ENCODE measurements at regions not wholly inside any gene's neighbourhood (a gene's known extent, or its start where the extent isn't known, plus 50 kb on each side); places are given as distances from the start of the nearest gene placed in this dataset.
"Not testable (repeated sequence)": the region's sequence is repeated elsewhere in the genome, so short reads cannot be mapped to it uniquely, and the experiment has no call there.

DNA sequence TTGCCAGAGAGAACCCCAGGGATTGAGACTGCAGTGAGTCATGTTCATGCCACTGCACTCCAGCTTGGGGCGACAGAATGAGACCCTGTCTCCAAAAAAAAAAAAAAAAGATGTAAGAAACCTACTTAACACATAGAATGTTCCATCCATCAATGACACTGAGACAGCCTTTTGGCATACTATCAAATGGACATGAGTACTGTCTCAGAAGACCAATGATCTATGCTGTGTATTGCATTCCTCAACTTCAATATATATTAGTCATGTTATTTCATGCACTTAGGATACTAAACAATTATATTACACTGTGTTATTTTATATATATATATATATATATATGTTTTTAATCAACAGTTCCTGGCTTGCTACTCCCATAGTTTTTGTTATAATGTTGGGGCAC, 57.1 kb upstream of the ANKH start:
- DNase-seq: no peak

GRCh38 chr5:14925326-14925725, 53.7 kb upstream of the ANKH start:
- no peak for DNase-seq

DNA sequence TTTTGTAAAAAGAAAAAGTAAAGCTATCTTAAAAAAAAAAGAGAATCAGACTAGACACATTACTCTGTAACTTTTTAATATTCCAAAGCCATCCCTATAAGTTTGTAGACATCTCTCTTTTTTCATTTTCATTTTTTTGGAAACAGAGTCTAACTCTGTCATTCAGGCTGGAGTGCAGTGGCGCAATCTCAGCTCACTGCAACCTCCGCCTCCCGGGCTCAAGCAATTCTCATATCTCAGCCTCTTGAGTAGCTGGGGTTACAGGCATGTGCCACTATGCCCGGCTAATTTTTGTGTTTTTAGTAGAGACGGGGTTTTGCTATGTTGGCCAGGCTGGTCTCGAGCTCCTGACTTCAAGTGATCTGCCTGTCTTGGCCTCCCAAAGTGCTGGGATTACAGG, 51.4 kb upstream of the ANKH start:
- DNase-seq: not testable (repeated sequence)

DNA sequence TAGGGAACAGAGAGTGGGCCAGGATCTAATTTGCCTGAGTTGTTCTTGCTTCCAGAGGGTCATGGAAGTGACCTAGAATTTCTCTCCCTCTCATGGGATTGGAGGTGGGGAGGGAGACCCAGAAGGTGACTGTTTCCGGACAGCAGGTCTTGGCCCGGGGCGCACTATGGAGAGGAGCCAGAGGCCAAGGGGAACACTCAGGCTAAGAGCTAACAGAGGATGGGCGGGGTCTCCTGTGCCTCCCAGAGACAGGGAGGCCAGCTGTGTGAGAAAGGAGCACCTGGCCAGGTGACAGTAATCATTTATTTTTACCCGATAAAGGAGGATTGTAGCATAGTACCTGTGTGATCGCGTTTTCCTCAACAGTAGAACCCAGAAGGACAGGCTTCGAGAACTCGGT, 50.9 kb upstream of the ANKH start:
- no peak for DNase-seq
